ENCODE measurements at regions not wholly inside any gene's neighbourhood (a gene's known extent, or its start where the extent isn't known, plus 50 kb on each side); places are given as distances from the start of the nearest gene placed in this dataset.
"Not testable (repeated sequence)": the region's sequence is repeated elsewhere in the genome, so short reads cannot be mapped to it uniquely, and the experiment has no call there.

GRCh38 chr7:68200051-68200670 lies 1203.5 kb downstream of the TYW1 start:
- no peak for DNase-seq

DNA sequence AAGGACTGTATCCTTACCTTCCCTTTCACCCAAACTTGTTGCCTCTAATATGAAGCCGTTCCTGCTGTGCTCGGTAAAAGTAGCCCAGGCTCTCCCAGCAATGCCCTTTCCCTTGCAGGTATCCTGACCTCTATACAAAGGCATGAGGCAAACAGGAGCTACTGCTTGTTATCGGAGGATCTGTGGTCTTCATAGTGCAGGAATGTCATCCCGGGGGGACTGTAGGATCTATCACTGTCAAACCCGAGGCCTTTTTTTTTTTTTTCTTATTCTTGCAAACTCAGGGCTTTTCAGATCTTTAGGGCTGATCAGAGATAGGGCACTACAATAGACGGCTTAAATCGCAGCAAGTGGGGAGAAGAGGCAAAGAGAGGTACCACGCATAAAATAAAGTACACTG lies 1206.6 kb downstream of the TYW1 start:
- DNase-seq: no peak

DNA sequence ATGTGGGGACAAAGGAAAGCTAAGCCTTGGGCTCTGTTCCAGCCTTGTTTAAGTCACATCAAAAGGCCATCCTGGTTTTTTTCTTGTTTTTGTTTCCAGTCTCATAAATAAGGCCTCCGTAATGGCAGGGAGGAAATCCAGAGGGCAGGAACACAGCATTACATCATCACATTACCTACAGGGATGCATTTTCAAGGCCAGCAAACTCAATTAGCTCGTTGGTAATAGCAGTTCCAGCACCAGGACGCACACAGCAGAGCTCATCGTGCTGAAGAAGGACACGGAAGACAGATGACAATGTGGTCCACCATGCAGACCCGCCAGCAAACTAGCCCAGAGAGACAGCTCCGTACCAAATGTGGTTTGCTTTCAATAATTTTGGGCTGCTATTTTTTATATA lies 1209.2 kb downstream of the TYW1 start:
- no peak for DNase-seq

DNA sequence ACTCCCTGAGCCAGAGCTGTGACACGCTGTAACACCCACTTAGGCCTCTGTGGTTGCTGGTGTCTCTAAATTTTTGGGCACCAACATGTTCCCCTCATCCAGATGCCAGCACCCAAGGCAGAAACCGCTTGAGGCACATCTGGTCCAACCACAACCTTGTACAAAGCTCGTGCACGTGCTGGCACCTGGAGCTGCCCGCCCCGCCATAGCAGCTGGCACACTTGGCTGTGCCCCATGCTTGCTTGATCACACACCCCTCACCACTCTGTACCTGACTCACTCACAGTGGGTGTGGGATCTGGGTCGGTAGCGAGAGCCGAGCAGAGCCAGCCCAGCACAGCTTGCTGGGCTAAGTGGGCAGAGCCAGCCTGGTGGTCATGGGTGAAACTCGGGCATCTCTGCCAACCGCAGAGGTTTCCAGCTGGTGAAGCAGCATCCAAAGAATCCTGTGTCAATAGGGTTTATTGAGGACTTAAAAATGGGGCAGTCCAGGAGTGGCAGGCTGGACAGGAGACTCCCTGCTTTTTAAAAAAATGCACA lies 1210.4 kb downstream of the TYW1 start:
- no peak for DNase-seq

DNA sequence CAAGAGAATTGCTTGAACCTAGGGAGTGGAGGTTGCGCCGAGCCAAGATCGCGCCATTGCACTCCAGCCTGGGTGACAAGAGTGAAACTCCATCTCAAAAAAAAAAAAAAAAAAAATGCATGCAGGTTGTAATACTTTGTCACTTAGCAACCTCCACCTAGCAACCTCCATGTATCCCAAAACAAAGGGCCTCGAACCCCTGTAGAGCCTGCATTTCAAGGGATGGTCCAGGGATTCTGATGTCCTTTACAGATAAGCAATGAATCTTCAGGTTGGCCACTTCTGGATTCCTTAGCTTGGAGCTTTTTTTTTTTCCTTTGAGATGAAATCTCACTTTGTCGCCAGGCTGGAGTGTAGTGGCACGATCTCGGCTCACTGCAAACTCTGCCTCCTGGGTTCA lies 1211.0 kb downstream of the TYW1 start:
- DNase-seq: no peak

GRCh38 chr7:68209486-68209885 lies 1212.9 kb downstream of the TYW1 start:
- no peak for DNase-seq

DNA sequence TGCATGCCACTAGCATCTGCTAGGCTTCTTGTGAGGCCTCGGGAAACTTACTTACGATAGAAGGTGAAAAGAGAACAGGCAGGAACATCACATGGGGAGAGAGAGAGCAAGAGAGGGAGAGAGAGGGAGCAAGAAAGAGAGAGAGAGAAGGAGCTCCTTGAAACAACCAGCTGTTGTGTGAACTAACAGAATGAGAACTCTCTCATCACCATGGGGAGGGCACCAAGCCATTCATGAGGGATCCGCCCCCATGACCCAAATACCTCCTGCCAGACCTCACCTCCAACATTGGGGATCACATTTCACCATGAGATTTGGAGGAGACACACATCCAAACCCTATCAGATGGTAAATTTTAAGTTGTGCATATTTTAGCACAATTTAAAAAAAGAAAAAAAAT lies 1217.2 kb downstream of the TYW1 start:
- DNase-seq: no peak

GRCh38 chr7:68216051-68216450 lies 1219.4 kb downstream of the TYW1 start:
- no peak for DNase-seq

DNA sequence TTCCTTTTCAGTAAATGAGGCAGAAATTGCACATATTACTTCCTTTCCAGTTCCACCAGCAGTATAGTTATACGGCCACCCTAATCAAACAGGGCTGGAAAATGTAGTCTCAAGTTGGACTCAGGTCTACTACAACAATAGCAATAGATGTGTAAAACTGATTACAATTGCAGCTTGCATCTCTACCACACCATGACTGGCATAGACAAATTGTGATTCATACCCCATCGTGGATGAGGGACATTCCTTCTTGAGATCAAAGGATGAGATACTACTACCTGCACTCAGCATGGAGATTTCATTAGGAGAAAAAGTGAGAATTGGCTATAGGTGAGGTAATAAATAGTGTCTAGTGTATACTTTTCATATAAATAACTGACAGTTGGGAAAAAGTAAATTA lies 1220.8 kb downstream of the TYW1 start:
- no peak for DNase-seq

DNA sequence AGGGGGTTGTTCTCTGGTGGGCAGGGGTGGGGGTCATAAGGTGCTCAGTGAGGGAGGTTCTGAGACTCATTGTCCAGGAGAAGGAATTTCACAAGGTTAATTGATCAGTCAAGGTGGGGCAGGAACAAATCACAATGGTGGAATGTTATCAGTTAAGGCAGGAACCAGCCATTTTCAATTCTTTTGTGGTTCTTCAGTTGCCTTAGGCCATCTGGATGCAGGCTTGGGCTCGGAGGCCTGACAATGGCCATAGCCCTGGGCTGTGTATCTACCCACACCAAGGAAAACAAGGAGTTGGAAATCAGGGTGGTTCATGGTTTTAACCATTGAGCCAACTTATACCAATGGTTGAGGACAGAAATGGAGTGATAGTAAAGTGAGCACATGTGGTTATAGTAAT lies 1221.8 kb downstream of the TYW1 start:
- no peak for DNase-seq

DNA sequence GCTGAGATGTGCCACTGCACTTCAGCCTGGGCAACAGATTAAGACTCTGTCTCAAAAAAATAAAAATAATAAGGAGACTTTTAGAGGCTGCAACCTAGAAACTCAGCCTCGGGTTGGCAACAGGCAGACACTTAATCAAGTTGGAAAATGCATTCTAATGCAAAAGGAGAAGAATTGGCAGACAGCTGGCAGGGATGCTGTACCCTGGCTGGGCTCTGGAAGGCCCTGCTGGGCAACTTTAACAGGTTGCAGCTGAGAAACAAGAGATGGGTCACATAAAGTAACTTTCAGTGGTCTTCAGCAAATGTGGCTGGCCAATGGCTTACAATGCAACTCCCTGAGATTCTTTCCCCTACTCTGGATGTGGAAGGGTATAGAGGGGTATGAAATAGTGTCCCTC lies 1225.7 kb downstream of the TYW1 start:
- no peak for DNase-seq

DNA sequence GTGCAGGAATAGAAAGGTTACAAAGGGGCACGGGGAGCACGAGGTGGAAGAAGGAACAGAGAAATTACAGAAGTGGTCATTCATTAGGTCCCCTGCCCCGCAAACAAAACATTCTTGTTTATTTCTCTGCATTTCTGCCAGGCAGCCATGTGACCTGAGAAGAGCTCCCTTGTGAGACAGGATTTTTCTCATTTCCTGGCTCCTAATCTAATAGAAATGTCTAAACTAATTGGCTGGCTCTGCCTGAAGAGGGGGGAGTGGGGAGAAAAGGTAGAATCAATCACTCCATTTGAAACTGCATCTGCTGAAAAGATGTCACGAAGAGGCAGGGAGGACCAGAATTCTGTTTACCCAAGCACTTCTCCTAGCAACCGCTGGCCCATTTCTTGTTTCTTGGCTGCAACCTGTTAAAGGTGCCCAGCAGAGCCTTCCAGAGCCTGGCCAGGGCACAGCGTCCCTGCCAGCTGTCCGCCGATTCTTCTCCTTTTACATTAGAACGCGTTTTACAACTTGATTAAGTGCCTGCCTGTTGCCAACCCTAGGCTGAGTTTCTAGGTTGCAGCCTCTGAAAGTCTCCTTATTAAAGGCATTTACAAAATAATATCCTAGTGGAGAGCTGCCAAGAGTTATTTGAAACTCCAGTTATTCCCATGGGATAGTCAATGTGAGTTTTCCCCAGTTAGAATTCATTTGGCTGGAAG lies 1227.6 kb downstream of the TYW1 start:
- no peak for DNase-seq

DNA sequence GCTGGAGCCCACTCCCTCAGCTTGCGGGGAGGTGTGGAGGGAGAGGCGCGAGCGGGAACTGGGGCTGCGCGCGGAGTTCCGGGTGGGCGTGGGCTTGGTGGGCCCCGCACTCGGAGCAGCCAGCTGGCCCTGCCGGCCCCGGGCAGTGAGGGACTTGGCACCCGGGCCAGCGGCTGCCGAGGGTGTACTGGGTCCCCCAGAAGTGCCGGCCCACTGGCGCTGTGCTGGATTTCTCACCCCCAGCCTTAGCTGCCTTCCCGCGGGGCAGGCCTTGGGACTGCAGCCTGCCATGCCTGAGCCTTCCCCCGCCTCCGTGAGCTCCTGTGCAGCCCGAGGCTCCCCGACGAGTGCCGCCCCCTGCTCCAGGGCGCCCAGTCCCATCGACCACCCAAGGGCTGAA lies 1234.4 kb downstream of the TYW1 start:
- DNase-seq: not testable (repeated sequence)

GRCh38 chr7:68235937-68236336 lies 1239.3 kb downstream of the TYW1 start:
- no peak for DNase-seq

- DNase-seq: no peak
Observed at GRCh38 chr7:68238204-68238805, 1241.7 kb downstream of the TYW1 start.

- no peak for DNase-seq
Observed at GRCh38 chr7:68243128-68243527, 1246.5 kb downstream of the TYW1 start.

- DNase-seq: no peak
Observed at GRCh38 chr7:68244389-68244788, 1247.8 kb downstream of the TYW1 start.

DNA sequence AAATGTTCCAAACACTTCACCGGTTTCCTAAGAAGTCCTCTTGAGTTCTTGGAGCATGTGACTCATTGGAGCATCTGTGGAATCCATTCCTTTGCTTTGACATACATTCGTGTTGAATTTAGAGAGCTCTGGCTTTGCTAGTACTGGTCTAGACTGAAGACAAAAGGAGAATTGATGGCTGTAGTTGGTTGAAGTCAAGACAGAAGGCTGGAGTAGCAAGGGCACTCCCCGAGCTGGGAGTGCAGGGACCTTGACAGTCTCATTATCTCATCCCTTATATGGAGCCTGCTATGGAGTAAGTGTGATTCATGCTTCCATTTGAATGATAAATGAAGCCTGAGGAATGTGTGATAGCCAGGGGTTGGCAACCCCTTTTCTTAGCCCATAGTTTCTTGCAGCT lies 1249.1 kb downstream of the TYW1 start:
- no peak for DNase-seq

DNA sequence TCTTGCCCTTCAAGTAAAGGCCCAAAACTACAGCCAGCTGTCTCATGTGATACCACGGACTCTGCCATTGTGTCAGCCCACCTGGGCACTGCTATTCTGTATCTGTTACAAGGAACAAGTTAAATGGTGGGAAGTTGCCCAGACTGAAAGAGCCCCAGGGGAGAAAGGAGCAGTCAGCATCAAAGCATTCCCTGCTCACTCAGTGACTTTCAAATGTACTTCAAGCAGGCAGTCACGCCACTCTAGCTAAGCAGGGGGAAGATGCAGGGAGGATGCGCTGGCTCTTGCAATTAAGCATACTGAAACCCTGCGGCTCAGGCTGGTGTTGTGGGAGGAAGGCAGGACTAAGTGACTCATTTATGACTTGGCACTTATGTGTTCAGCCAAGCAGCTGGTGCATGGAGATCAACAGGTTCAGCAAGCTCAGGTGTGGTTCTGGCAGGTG lies 1249.6 kb downstream of the TYW1 start:
- no peak for DNase-seq

GRCh38 chr7:68247126-68247525 lies 1250.5 kb downstream of the TYW1 start:
- DNase-seq: no peak

GRCh38 chr7:68247571-68247970 lies 1250.9 kb downstream of the TYW1 start:
- no peak for DNase-seq

DNA sequence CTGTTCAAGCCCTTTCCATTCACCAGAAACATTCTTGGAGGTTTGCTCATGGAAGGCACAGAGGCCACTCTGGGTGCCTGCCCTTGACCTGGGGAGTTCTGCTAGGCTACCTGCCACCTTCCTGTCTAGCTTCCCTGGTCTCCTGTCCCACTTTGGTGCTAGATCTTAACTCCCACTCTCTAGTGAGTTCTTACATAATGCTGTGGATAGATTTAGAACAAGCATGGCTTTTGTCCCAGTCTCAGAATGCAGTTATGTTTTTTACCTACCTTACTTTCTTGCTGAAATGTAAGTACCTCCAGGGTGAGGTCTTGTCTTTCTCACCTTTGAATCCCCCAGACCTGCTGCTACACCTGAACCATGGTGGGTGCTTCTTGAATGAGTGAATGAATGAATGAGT lies 1252.3 kb downstream of the TYW1 start:
- no peak for DNase-seq

DNA sequence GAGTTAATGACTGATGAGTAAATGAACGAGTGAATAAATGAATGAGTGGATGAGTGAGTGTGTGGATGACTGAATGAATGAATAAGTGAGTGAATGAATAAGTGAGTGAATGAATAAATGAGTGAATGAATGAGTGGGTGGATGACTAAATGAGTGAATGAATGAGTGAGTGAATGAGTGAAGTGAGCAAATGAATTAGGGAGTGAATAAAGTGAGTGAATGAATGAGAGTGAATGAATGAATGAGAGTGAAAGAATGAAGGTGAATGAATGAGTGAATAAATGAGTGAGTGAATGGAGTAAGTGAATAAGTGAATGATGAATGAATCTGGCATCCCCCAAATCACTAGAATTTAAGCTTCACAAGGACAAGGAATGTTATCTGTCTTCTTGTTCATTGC lies 1253.0 kb downstream of the TYW1 start:
- no peak for DNase-seq

GRCh38 chr7:68250143-68250542 lies 1253.5 kb downstream of the TYW1 start:
- no peak for DNase-seq
